CD14-positive monocyte (primary cell): ENCODE measurements at regions not wholly inside any gene's neighbourhood (a gene's known extent, or its start where the extent isn't known, plus 50 kb on each side); places are given as distances from the start of the nearest gene placed in this dataset.

Experiments
- DNase-seq, 3 donors: peaks; one replicate each; pipeline ENCODE4 v3.0.0-alpha.2; 2011 to 2022
- H2AFZ ChIP-seq: 2 replicates; pipeline ENCODE4 v1.6.0; 2012; ENCODE audit warnings: mild to moderate bottlenecking, low read depth, low read length, inconsistent platforms; ENCODE audit not compliant: insufficient read depth, poor library complexity, severe bottlenecking
- H3K27ac ChIP-seq, 2 donors: 1 replicate in 1 of 2; 2 replicates in 1 of 2; pipeline ENCODE4 v1.5.1; 2012 to 2013; ENCODE audit warnings: low read length in 2 of 2, control low read depth in 1 of 2, inconsistent platforms in 1 of 2, low read depth in 1 of 2, mild to moderate bottlenecking in 1 of 2
- H3K27me3 ChIP-seq, 2 donors: one replicate each; pipeline versions ENCODE4 v1.6.0 to v1.6.1; 2011 to 2013; ENCODE audit warnings: low read length in 2 of 2; ENCODE audit not compliant: control insufficient read depth in 2 of 2, insufficient read depth in 2 of 2
- H3K36me3 ChIP-seq, 2 donors: replicated peaks in 1 of 2; 1 replicate in 1 of 2; 2 replicates in 1 of 2; pipeline versions ENCODE4 v1.5.1 to v1.6.1; 2012 to 2013; ENCODE audit warnings: low read length in 2 of 2, control low read depth in 1 of 2, inconsistent platforms in 1 of 2, mild to moderate bottlenecking in 1 of 2; ENCODE audit not compliant: insufficient read depth in 2 of 2, control insufficient read depth in 1 of 2
- H3K4me1 ChIP-seq, 2 donors: 1 replicate in 1 of 2; 2 replicates in 1 of 2; pipeline versions ENCODE4 v1.5.1 to v1.6.1; 2012 to 2013; ENCODE audit warnings: low read length in 2 of 2, control low read depth in 1 of 2, inconsistent platforms in 1 of 2, mild to moderate bottlenecking in 1 of 2, moderate library complexity in 1 of 2; ENCODE audit not compliant: insufficient read depth in 2 of 2, control insufficient read depth in 1 of 2
- H3K4me2 ChIP-seq: replicated peaks from 2 replicates; pipeline ENCODE3; 2012; ENCODE audit warnings: low read length, moderate library complexity, mild to moderate bottlenecking; ENCODE audit not compliant: poor library complexity, severe bottlenecking; ENCODE audit errors: extremely low read depth
- H3K4me3 ChIP-seq, 3 experiments: fragments of 200-600 bp in 1 of 3; sonication (generic) in 1 of 3; replicated peaks in 1 of 3; 1 replicate in 2 of 3; 2 replicates in 1 of 3; pipeline ENCODE4 v1.5.1; 2011 to 2013; ENCODE audit warnings: low read length in 3 of 3, mild to moderate bottlenecking in 3 of 3, control low read depth in 2 of 3, low read depth in 2 of 3, inconsistent platforms in 1 of 3, moderate library complexity in 1 of 3
- H3K79me2 ChIP-seq: 2 replicates; pipeline ENCODE4 v1.6.0; 2012; ENCODE audit warnings: mild to moderate bottlenecking, control low read depth, inconsistent platforms, low read length, moderate library complexity; ENCODE audit not compliant: insufficient read depth
- H3K9ac ChIP-seq: 2 replicates; pipeline ENCODE4 v1.6.0; 2017; ENCODE audit warnings: low read length, mild to moderate bottlenecking; ENCODE audit not compliant: insufficient read depth, poor library complexity, severe bottlenecking
- H3K9me3 ChIP-seq, 2 donors: replicated peaks in 1 of 2; 1 replicate in 1 of 2; 2 replicates in 1 of 2; pipeline versions ENCODE4 v1.5.1 to v1.6.1; 2012 to 2013; ENCODE audit warnings: low read length in 2 of 2, control low read depth in 1 of 2; ENCODE audit not compliant: control insufficient read depth in 1 of 2, insufficient read depth in 1 of 2
- H4K20me1 ChIP-seq: 2 replicates; pipeline ENCODE4 v1.6.0; 2012; ENCODE audit warnings: mild to moderate bottlenecking, low read length, control low read depth, moderate library complexity; ENCODE audit not compliant: insufficient read depth
- H3K27ac Mint-ChIP-seq, 7 donors: one replicate each; pipeline ENCODE4 v1.8.0; 2020; ENCODE audit warnings: mild to moderate bottlenecking in 7 of 7, mixed read lengths in 7 of 7, moderate library complexity in 6 of 7, inconsistent platforms in 2 of 7
- H3K27me3 Mint-ChIP-seq, 3 donors: one replicate each; pipeline ENCODE4 v1.8.0; 2021 to 2022; ENCODE audit warnings: low read depth in 3 of 3, mild to moderate bottlenecking in 3 of 3, mixed read lengths in 3 of 3, moderate library complexity in 3 of 3, inconsistent platforms in 1 of 3
- H3K36me3 Mint-ChIP-seq, 2 donors: one replicate each; pipeline ENCODE4 v1.8.0; 2020; ENCODE audit warnings: mixed read lengths in 2 of 2, inconsistent platforms in 1 of 2, mild to moderate bottlenecking in 1 of 2
- H3K4me1 Mint-ChIP-seq: one replicate; pipeline ENCODE4 v1.8.0; 2020; ENCODE audit warnings: mild to moderate bottlenecking, mixed read lengths
- H3K4me3 Mint-ChIP-seq, 2 donors: one replicate each; pipeline ENCODE4 v1.8.0; 2020; ENCODE audit warnings: mild to moderate bottlenecking in 2 of 2, mixed read lengths in 2 of 2, moderate library complexity in 1 of 2
- H3K9me3 Mint-ChIP-seq, 7 donors: one replicate each; pipeline ENCODE4 v1.8.0; 2020 to 2022; ENCODE audit warnings: mixed read lengths in 7 of 7, mild to moderate bottlenecking in 6 of 7, moderate library complexity in 6 of 7, inconsistent platforms in 2 of 7
- CTCF ChIP-seq: fragments of 200-600 bp; IDR thresholded peaks from one replicate; pipeline ENCODE4 v1.8.0; 2022; ENCODE audit warnings: antibody characterized with exemption, mild to moderate bottlenecking
- WGBS: methylation state at CpG from one replicate; pipeline ENCODE4 v1.1.5; 2013; ENCODE audit warnings: missing lambda C conversion rate; ENCODE audit not compliant: insufficient coverage; 5-methylcytosine and 5-hydroxymethylcytosine counted together
- intact Hi-C, 2 donors: fragments of 100-400 bp; cut with micrococcal nuclease; formaldehyde crosslinking; loops; one replicate each; pipeline versions ENCODE4 v1.15.0 to v1.15.1; 2023

GRCh38 chrX:10360116-10360515 lies 203.3 kb downstream of the CLCN4 start:
- WGBS: 100% methylated on average over 1 of the region's 5 CpGs

GRCh38 chrX:10365532-10366265 lies 208.9 kb downstream of the CLCN4 start:
- Histone ChIP-seq H3K4me3 (no peak overlapping the region), H4K20me1 (no peaks in the 10 kb centered on the region), H3K4me2 (no peak overlapping the region), H3K27ac (no peak overlapping the region), H3K4me1 (no peaks in the 10 kb centered on the region), H3K9me3 (no peaks in the 10 kb centered on the region), H3K9ac (no peak overlapping the region), H3K36me3 (no peaks in the 10 kb centered on the region), H3K27me3 (no peaks in the 10 kb centered on the region), H3K79me2 (no peaks in the 10 kb centered on the region), H2AFZ (no peak overlapping the region)
- no peaks in the 10 kb centered on the region for H3K36me3 Mint-ChIP-seq
- TF ChIP-seq CTCF: no peak
- no peak overlapping the region for H3K4me3 Mint-ChIP-seq
- peaks cover 4% of the 10 kb centered on the region for H3K4me1 Mint-ChIP-seq
- peaks cover 0 to 4% (median 0%) of the 10 kb centered on the region in 3 donors for H3K27me3 Mint-ChIP-seq
- no peak overlapping the region for H3K27ac Mint-ChIP-seq
- intact Hi-C loops: no loop called here
- peaks cover 0 to 12% (median 5%) of the 10 kb centered on the region in 7 donors for H3K9me3 Mint-ChIP-seq
- WGBS: no CpG with 5 or more reads among the region's 5 CpGs
- DNase-seq: no peak

More at GRCh38 chrX:10360116-10360515, 203.3 kb downstream of the CLCN4 start:
- Histone ChIP-seq H2AFZ (no peak overlapping the region), H4K20me1 (no peaks in the 10 kb centered on the region), H3K79me2 (no peaks in the 10 kb centered on the region), H3K27ac (no peak overlapping the region), H3K36me3 (no peaks in the 10 kb centered on the region), H3K27me3 (no peaks in the 10 kb centered on the region), H3K9ac (no peak overlapping the region), H3K4me1 (no peaks in the 10 kb centered on the region), H3K4me3 (no peak overlapping the region), H3K4me2 (no peak overlapping the region), H3K9me3 (no peaks in the 10 kb centered on the region)
- no peak for DNase-seq
- no peak for TF ChIP-seq CTCF
- intact Hi-C loops: no loop called here
- no peaks in the 10 kb centered on the region for H3K36me3 Mint-ChIP-seq
- H3K27me3 Mint-ChIP-seq: peaks cover 0 to 1% (median 0%) of the 10 kb centered on the region in 3 donors
- peaks cover 0 to 4% (median 0%) of the 10 kb centered on the region in 7 donors for H3K9me3 Mint-ChIP-seq
- no peaks in the 10 kb centered on the region for H3K4me1 Mint-ChIP-seq
- H3K27ac Mint-ChIP-seq: no peak overlapping the region
- no peak overlapping the region for H3K4me3 Mint-ChIP-seq
